GM13976 (cell line): ENCODE measurements at regions not wholly inside any gene's neighbourhood (a gene's known extent, or its start where the extent isn't known, plus 50 kb on each side); places are given as distances from the start of the nearest gene placed in this dataset.

Experiments used
- DNase-seq: peaks from one replicate; pipeline ENCODE4 v3.0.0; 2012; ENCODE audit warnings: low spot score
- in situ Hi-C: fragments of 300-500 bp; cut with MboI; formaldehyde crosslinking; loops from one replicate; pipeline ENCODE4 v1.12.0; 2022; ENCODE audit warnings: low sequenced_read_pairs, mixed read lengths, inconsistent platforms; ENCODE audit not compliant: unreplicated experiment
- TF ChIP-seq, protein P1 (sequence below): IDR thresholded peaks from 2 replicates; pipeline ENCODE4 v1.5.1; 2012; ENCODE audit warnings: borderline replicate concordance, mild to moderate bottlenecking; ENCODE audit not compliant: insufficient read depth; ENCODE audit errors: extremely low read depth, missing control alignments, control extremely low read depth

DNA sequence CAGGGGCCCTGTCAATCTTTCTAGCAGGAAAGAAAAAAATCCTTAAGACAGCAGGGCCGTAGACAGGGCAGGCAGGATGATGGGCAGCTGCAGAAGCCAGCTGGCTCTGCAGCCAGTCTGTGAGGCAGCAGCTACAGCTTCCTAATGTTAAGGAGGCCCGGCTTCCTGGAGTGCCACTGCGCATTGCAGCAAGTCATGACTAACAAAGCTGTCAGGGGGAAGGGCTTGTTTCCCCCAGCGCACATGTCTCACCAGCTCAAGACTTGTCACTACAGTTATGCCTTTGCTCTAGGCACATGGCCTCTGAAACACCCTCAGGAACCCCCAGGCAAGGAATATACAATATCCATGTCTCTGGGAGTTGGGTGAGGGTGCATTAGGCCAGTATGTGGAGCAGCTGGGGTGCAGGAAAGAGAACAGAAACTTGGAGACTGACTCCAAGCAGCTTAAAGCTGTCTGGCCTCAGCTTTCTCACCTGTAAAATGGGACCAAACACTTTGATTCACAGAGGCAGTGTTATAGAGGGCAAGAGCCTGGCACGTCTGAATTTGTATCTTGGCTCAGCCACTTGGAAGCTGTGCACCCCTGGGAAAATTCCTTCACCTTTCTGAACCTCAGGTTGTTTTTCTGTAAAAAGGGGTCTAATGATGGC, 220.0 kb downstream of the HAPSTR1 start:
- in situ Hi-C loops, result no loop called here
- TF ChIP-seq, protein P1, sequence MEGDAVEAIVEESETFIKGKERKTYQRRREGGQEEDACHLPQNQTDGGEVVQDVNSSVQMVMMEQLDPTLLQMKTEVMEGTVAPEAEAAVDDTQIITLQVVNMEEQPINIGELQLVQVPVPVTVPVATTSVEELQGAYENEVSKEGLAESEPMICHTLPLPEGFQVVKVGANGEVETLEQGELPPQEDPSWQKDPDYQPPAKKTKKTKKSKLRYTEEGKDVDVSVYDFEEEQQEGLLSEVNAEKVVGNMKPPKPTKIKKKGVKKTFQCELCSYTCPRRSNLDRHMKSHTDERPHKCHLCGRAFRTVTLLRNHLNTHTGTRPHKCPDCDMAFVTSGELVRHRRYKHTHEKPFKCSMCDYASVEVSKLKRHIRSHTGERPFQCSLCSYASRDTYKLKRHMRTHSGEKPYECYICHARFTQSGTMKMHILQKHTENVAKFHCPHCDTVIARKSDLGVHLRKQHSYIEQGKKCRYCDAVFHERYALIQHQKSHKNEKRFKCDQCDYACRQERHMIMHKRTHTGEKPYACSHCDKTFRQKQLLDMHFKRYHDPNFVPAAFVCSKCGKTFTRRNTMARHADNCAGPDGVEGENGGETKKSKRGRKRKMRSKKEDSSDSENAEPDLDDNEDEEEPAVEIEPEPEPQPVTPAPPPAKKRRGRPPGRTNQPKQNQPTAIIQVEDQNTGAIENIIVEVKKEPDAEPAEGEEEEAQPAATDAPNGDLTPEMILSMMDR, result no peak
- no peak for DNase-seq

GRCh38 chr16:9316008-9316407, 224.6 kb downstream of the HAPSTR1 start:
- DNase-seq, result no peak
- TF ChIP-seq, protein P1, result no peak
- in situ Hi-C loops, result no loop called here

GRCh38 chr16:9316615-9317014, 225.2 kb downstream of the HAPSTR1 start:
- TF ChIP-seq, protein P1, result no peak
- in situ Hi-C loops, result no loop called here

GRCh38 chr16:9318764-9319163, 227.3 kb downstream of the HAPSTR1 start:
- DNase-seq, result no peak
- in situ Hi-C loops, result no loop called here
- TF ChIP-seq, protein P1, result no peak

More at GRCh38 chr16:9316615-9317014, 225.2 kb downstream of the HAPSTR1 start:
- DNase-seq, result no peak

DNA sequence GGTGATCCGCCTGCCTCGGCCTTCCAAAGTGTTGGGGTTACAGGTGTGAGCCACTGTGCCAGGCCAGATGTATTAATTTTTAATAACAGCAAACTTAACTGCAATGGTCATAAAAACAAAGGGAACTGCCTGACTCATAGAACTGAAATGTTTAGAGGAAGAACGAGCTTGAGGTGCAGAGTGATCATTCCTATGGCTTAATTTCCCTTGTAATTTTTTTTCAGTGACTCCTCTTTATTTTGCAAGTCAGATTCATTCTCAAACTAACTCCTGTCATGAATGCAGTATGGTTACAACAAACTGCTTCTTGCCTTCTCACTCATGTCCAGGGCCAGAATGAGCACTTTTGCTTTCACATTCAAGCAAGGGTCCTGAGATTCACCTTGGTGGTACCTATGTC, 231.3 kb downstream of the HAPSTR1 start:
- TF ChIP-seq, protein P1, result no peak
- no peak for DNase-seq
- in situ Hi-C loops, result no loop called here

GRCh38 chr16:9323170-9323569, 231.7 kb downstream of the HAPSTR1 start:
- TF ChIP-seq, protein P1, result no peak
- DNase-seq, result no peak
- in situ Hi-C loops, result no loop called here
